ENCODE measurements at regions not wholly inside any gene's neighbourhood (a gene's known extent, or its start where the extent isn't known, plus 50 kb on each side); places are given as distances from the start of the nearest gene placed in this dataset.

DNA sequence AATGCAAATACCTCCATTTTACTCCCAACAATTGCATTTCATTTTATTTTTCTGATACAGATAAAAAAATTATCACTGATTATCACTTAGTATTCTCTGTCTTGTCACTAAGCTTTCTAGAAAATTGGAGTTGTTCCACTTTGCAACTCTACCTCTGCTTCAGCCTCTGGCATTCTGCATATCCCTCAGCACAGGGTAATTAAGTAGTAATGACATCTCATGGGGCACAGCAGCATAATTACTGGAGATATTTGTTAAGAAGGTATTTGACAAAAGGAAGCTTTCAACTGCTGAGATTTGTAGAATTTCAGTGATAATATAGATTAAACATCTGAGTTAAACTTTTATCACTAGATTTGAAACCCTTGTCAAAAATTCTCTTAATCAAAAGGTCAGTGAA is 446.2 kb downstream of the HTR1A start:
- DNase-seq: no peak
- Histone ChIP-seq H3K4me1 (replicated peaks in 1 of 2) (no peaks in the 10 kb centered on the region), H3K4me3 (no peak overlapping the region), H3K27me3 (no peaks in the 10 kb centered on the region), H3K9me3 (replicated peaks in 1 of 3) (no peaks in the 10 kb centered on the region), H3K36me3 (replicated peaks in 1 of 2) (no peaks in the 10 kb centered on the region), H3K27ac (no peak overlapping the region)
- intact Hi-C loops (cut with DNase I): no loop called here
- TF ChIP-seq, protein P1, sequence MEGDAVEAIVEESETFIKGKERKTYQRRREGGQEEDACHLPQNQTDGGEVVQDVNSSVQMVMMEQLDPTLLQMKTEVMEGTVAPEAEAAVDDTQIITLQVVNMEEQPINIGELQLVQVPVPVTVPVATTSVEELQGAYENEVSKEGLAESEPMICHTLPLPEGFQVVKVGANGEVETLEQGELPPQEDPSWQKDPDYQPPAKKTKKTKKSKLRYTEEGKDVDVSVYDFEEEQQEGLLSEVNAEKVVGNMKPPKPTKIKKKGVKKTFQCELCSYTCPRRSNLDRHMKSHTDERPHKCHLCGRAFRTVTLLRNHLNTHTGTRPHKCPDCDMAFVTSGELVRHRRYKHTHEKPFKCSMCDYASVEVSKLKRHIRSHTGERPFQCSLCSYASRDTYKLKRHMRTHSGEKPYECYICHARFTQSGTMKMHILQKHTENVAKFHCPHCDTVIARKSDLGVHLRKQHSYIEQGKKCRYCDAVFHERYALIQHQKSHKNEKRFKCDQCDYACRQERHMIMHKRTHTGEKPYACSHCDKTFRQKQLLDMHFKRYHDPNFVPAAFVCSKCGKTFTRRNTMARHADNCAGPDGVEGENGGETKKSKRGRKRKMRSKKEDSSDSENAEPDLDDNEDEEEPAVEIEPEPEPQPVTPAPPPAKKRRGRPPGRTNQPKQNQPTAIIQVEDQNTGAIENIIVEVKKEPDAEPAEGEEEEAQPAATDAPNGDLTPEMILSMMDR (IDR thresholded peaks at IDR 0.05): no peak
- TF ChIP-seq POLR2A (IDR thresholded peaks at IDR 0.05): no peak

DNA sequence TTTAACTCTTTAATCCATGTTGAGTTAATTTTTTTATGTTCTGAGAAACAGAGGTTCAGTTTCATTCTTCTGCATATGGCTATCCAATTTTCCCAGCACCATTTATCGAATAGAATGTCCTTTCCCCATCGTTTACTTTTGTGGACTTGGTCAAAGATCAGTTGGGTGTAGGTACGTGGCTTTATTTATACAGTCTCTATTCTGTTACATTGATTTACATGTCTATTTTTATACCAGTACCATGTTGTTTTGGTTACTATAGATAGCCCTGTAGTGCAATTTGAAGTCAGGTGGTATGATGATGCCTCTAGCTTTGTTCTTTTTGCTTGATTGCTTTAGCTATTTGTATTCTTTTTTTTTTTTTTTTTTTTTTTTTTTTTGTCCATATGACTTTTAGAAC is 462.0 kb downstream of the HTR1A start:
- TF ChIP-seq, protein P1 (IDR thresholded peaks at IDR 0.05): no peak
- no peak for TF ChIP-seq POLR2A (IDR thresholded peaks at IDR 0.05)
- H3K4me3 ChIP-seq: no peak overlapping the region
- no peak for DNase-seq
- WGBS, 4 donors: 52 to 66% (median 58%) methylated on average over 3 of the region's 3 CpGs
- no peaks in the 10 kb centered on the region for H3K27me3 ChIP-seq
- H3K36me3 ChIP-seq (replicated peaks in 1 of 2): no peaks in the 10 kb centered on the region
- H3K4me1 ChIP-seq (replicated peaks in 1 of 2): no peaks in the 10 kb centered on the region
- H3K27ac ChIP-seq: no peak overlapping the region
- H3K9me3 ChIP-seq (replicated peaks in 1 of 3): no peaks in the 10 kb centered on the region
- intact Hi-C loops (cut with DNase I): no loop called here

DNA sequence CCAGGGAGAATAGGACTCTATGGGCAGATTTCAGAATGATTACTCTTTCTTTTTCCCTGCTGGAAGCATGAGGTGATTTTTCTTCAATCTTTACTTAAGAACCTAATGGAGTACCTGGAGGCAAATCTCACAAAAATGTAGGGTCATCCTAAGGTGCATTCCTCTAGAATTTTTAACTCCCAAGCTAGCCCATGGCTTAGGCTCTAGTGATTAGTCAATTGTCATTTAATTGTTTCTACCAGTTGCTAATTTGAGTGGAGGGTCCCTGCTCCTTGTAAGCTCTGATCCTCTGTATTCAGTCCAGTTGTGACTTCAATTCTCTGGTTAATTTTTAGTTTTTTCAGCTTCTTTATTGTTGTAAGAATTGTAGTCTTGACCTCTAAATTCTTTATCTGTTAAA is 467.0 kb downstream of the HTR1A start:
- DNase-seq: no peak
- Histone ChIP-seq H3K27me3 (no peaks in the 10 kb centered on the region), H3K4me1 (replicated peaks in 1 of 2) (no peaks in the 10 kb centered on the region), H3K9me3 (replicated peaks in 1 of 3) (no peaks in the 10 kb centered on the region), H3K27ac (no peak overlapping the region), H3K36me3 (replicated peaks in 1 of 2) (no peaks in the 10 kb centered on the region), H3K4me3 (no peak overlapping the region)
- intact Hi-C loops (cut with DNase I): no loop called here
- TF ChIP-seq, protein P1 (IDR thresholded peaks at IDR 0.05): no peak
- no peak for TF ChIP-seq POLR2A (IDR thresholded peaks at IDR 0.05)

DNA sequence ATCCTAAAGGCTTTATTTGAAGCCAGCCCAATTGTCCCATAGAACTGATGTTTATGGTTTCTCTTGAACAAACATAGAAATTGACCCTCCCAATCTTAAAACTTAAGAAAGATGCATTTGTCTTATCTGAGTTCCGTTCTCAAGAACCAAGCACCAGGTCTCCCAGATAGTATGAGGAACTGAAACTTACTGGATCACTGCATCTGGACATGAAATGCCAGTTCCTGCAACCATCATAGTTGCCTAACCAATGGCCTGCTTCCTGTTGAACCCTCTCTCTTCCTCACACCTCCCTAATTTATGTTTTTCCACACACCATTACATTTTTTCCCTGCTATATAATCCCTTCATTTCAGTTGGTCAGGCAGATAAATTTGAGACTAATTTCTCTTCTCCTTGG is 478.9 kb downstream of the HTR1A start:
- intact Hi-C loops (cut with DNase I): no loop called here
- H3K27ac ChIP-seq: no peak overlapping the region

More for the DNA sequence above, 478.9 kb downstream of the HTR1A start:
- Histone ChIP-seq H3K27me3 (no peaks in the 10 kb centered on the region), H3K4me1 (replicated peaks in 1 of 2) (no peaks in the 10 kb centered on the region), H3K36me3 (replicated peaks in 1 of 2) (no peaks in the 10 kb centered on the region), H3K9me3 (replicated peaks in 1 of 3) (peaks cover 0 to 8% (median 0%) of the 10 kb centered on the region in 3 donors), H3K4me3 (no peak overlapping the region)
- no peak for DNase-seq
- 72 to 91% (median 87%) methylated on average over 1 of the region's 1 CpG for WGBS, 4 donors
- no peak for TF ChIP-seq POLR2A (IDR thresholded peaks at IDR 0.05)
- TF ChIP-seq, protein P1 (IDR thresholded peaks at IDR 0.05): no peak
